Ishikawa (cell line): ENCODE measurements at regions not wholly inside any gene's neighbourhood (a gene's known extent, or its start where the extent isn't known, plus 50 kb on each side); places are given as distances from the start of the nearest gene placed in this dataset.

ENCODE experiments used
- CEBPB ChIP-seq: IDR thresholded peaks from 2 replicates; pipeline ENCODE4 v1.6.1; 2012
- CREB1 ChIP-seq: IDR thresholded peaks from 2 replicates; pipeline ENCODE4 v1.6.1; 2012; ENCODE audit warnings: low read depth
- EGR1 ChIP-seq: IDR thresholded peaks from 2 replicates; pipeline ENCODE4 v1.6.1; 2012
- EP300 ChIP-seq: IDR thresholded peaks from 2 replicates; pipeline ENCODE4 v1.6.1; 2012; ENCODE audit warnings: borderline replicate concordance
- FOXM1 ChIP-seq: IDR thresholded peaks from 2 replicates; pipeline ENCODE4 v1.6.1; 2012; ENCODE audit warnings: low read depth, borderline replicate concordance
- MAX ChIP-seq: IDR thresholded peaks from 2 replicates; pipeline ENCODE4 v1.6.1; 2012
- NFIC ChIP-seq: IDR thresholded peaks from 2 replicates; pipeline ENCODE4 v1.6.1; 2012
- RAD21 ChIP-seq: IDR thresholded peaks from 2 replicates; pipeline ENCODE4 v1.6.1; 2012; ENCODE audit warnings: low read depth
- REST ChIP-seq: IDR thresholded peaks from 2 replicates; pipeline ENCODE4 v1.6.1; 2012; ENCODE audit warnings: low read depth, mild to moderate bottlenecking
- TAF1 ChIP-seq: IDR thresholded peaks from 2 replicates; pipeline ENCODE4 v1.6.1; 2012; ENCODE audit warnings: low read depth, mild to moderate bottlenecking
- TCF12 ChIP-seq: IDR thresholded peaks from 2 replicates; pipeline ENCODE4 v1.6.1; 2012; ENCODE audit warnings: low read depth
- TEAD4 ChIP-seq: IDR thresholded peaks from 2 replicates; pipeline ENCODE4 v1.6.1; 2012
- USF1 ChIP-seq: IDR thresholded peaks from 2 replicates; pipeline ENCODE4 v1.6.1; 2012
- YY1 ChIP-seq: IDR thresholded peaks from 2 replicates; pipeline ENCODE4 v1.6.1; 2012; ENCODE audit warnings: low read depth
- ZBTB7A ChIP-seq: IDR thresholded peaks from 2 replicates; pipeline ENCODE4 v1.6.1; 2012; ENCODE audit warnings: low read depth

GRCh38 chr3:34264337-34265041 is 466.1 kb downstream of the PDCD6IP start:
- TF ChIP-seq TEAD4 (no peak), FOXM1 (no peak)

- TF ChIP-seq TEAD4 = no peak
- no peak for TF ChIP-seq RAD21
- no peak for TF ChIP-seq CREB1
- TF ChIP-seq MAX = no peak
- TF ChIP-seq TCF12 = no peak
- no peak for TF ChIP-seq REST
- TF ChIP-seq USF1 = no peak
These were observed 468.7 kb downstream of the PDCD6IP start for GRCh38 chr3:34267088-34267487.

GRCh38 chr3:34268032-34268709 is 469.7 kb downstream of the PDCD6IP start:
- no peak for TF ChIP-seq CEBPB
- TF ChIP-seq RAD21 = no peak
- no peak for TF ChIP-seq REST
- TF ChIP-seq FOXM1 = no peak
- TF ChIP-seq TCF12 = no peak
- TF ChIP-seq EGR1 = no peak
- TF ChIP-seq TEAD4 = no peak
- TF ChIP-seq TAF1 = no peak
- no peak for TF ChIP-seq YY1

GRCh38 chr3:34275811-34276210 is 477.4 kb downstream of the PDCD6IP start:
- TF ChIP-seq EP300 = no peak
- no peak for TF ChIP-seq RAD21
- TF ChIP-seq EGR1 = no peak
- no peak for TF ChIP-seq TAF1
- no peak for TF ChIP-seq NFIC

GRCh38 chr3:34276342-34276741 is 477.9 kb downstream of the PDCD6IP start:
- TF ChIP-seq FOXM1 = no peak
- no peak for TF ChIP-seq YY1
- TF ChIP-seq TCF12 = no peak
- TF ChIP-seq CEBPB = no peak
- no peak for TF ChIP-seq USF1
- TF ChIP-seq CREB1 = no peak
- TF ChIP-seq REST = no peak
- TF ChIP-seq EP300 = no peak
- no peak for TF ChIP-seq ZBTB7A
